HCT116 (cell line): ENCODE measurements at regions not wholly inside any gene's neighbourhood (a gene's known extent, or its start where the extent isn't known, plus 50 kb on each side); places are given as distances from the start of the nearest gene placed in this dataset.
A peak's percentile ranks its signal among the peaks of the same experiment; 100 is the strongest.

Source experiments
- ATF3 ChIP-seq: IDR thresholded peaks from 2 replicates; pipeline ENCODE4 v1.6.1; 2012
- CTCF ChIP-seq, 3 experiments: fragments of 200-600 bp in 1 of 3; sonication (generic) in 1 of 3; IDR thresholded peaks in 2 of 3; conservative IDR thresholded peaks in 1 of 3; 2 replicates each; pipeline ENCODE4 v1.5.1; 2012 to 2017; ENCODE audit warnings: low read depth in 2 of 3, low read length in 2 of 3, antibody characterized with exemption in 1 of 3, borderline replicate concordance in 1 of 3, control low read depth in 1 of 3, mild to moderate bottlenecking in 1 of 3, mixed read lengths in 1 of 3, mixed run types in 1 of 3, moderate library complexity in 1 of 3; ENCODE audit not compliant: insufficient read depth in 1 of 3
- EZH2 ChIP-seq: fragments of 200-600 bp; sonication (generic); IDR thresholded peaks from 2 replicates; pipeline ENCODE4 v1.6.1; 2017; ENCODE audit warnings: antibody characterized with exemption, mixed run types
- JUND ChIP-seq: IDR thresholded peaks from 2 replicates; pipeline ENCODE4 v1.6.1; 2012
- MAX ChIP-seq: IDR thresholded peaks from 2 replicates; pipeline ENCODE4 v1.6.1; 2012
- POLR2A ChIP-seq: IDR thresholded peaks from 2 replicates; pipeline ENCODE4 v1.7.0; 2011; ENCODE audit warnings: borderline replicate concordance; ENCODE audit not compliant: insufficient read depth, insufficient read length; ENCODE audit errors: extremely low read depth
- POLR2AphosphoS5 ChIP-seq: IDR thresholded peaks from 2 replicates; pipeline ENCODE4 v1.6.1; 2011; ENCODE audit warnings: mild to moderate bottlenecking, low read depth, low read length, moderate library complexity
- RAD21 ChIP-seq: IDR thresholded peaks from 2 replicates; pipeline ENCODE4 v1.6.1; 2012; ENCODE audit warnings: low read depth, mild to moderate bottlenecking
- SIN3A ChIP-seq: IDR thresholded peaks from 2 replicates; pipeline ENCODE4 v1.6.1; 2012; ENCODE audit warnings: low read depth
- SP1 ChIP-seq: IDR thresholded peaks from 2 replicates; pipeline ENCODE4 v1.6.1; 2012; ENCODE audit warnings: low read depth
- TCF7L2 ChIP-seq: IDR thresholded peaks from 2 replicates; pipeline ENCODE4 v1.7.0; 2011; ENCODE audit warnings: borderline replicate concordance, inconsistent platforms; ENCODE audit not compliant: insufficient read depth, insufficient read length; ENCODE audit errors: extremely low read depth
- YY1 ChIP-seq: IDR thresholded peaks from 2 replicates; pipeline ENCODE4 v1.6.1; 2011; ENCODE audit warnings: low read length, low read depth, moderate library complexity, mild to moderate bottlenecking; ENCODE audit not compliant: insufficient replicate concordance; ENCODE audit errors: extremely low read depth
- ZBTB33 ChIP-seq: IDR thresholded peaks from 2 replicates; pipeline ENCODE4 v1.6.1; 2011; ENCODE audit warnings: mild to moderate bottlenecking, low read length, moderate library complexity; ENCODE audit not compliant: insufficient replicate concordance; ENCODE audit errors: extremely low read depth
- ZNF274 ChIP-seq: fragments of 200-500 bp; sonication (Bioruptor generic); IDR thresholded peaks from 2 replicates; pipeline ENCODE4 v1.6.1; 2014; ENCODE audit warnings: mild to moderate bottlenecking, low read depth, low read length, inconsistent platforms

DNA sequence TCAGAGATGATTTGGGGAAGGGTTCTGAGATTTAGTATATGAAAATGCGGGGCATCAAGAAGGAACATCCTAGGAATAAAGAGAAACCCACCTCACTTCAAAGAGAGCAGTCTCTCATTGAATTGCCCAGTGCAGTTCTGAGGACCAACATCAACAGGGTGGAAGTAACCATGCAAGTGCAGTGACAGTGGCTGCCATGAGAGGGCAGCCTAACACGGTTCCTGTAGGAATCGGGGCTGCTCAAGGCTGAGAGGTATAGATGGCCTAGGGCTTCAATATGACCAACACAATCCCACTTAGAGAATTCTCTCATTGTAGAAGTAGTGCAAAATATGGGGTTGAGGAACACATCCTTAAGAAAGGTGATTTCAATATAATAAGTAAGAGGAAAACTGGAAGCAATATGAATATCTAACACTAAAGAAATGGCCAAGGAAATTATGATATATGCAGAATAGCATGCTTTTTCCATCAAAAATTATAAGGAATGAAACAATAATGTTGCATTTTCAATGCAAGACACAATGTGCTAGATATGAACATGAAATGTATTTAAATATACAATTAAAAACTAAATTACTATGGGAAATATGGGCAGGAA lies 51.1 kb upstream of the ARRDC4 start:
- TF ChIP-seq CTCF (IDR thresholded peaks at IDR 0.05 in 2 of 3, conservative IDR thresholded peaks at IDR 0.05 in 1 of 3; ENCODE audit: borderline replicate concordance in 1 of 3, insufficient read depth in 1 of 3, low read depth in 2 of 3, low read length in 2 of 3) (peak; percentile 66 to 94 (median 90)), POLR2AphosphoS5 (no peak), ZBTB33 (no peak), MAX (no peak), POLR2A (no peak), SIN3A (no peak), SP1 (no peak), EZH2 (no peak), YY1 (no peak), RAD21 (peak; percentile 77), ZNF274 (no peak), ATF3 (no peak), TCF7L2 (no peak), JUND (no peak)
